ENCODE measurements at regions not wholly inside any gene's neighbourhood (a gene's known extent, or its start where the extent isn't known, plus 50 kb on each side); places are given as distances from the start of the nearest gene placed in this dataset.

DNA sequence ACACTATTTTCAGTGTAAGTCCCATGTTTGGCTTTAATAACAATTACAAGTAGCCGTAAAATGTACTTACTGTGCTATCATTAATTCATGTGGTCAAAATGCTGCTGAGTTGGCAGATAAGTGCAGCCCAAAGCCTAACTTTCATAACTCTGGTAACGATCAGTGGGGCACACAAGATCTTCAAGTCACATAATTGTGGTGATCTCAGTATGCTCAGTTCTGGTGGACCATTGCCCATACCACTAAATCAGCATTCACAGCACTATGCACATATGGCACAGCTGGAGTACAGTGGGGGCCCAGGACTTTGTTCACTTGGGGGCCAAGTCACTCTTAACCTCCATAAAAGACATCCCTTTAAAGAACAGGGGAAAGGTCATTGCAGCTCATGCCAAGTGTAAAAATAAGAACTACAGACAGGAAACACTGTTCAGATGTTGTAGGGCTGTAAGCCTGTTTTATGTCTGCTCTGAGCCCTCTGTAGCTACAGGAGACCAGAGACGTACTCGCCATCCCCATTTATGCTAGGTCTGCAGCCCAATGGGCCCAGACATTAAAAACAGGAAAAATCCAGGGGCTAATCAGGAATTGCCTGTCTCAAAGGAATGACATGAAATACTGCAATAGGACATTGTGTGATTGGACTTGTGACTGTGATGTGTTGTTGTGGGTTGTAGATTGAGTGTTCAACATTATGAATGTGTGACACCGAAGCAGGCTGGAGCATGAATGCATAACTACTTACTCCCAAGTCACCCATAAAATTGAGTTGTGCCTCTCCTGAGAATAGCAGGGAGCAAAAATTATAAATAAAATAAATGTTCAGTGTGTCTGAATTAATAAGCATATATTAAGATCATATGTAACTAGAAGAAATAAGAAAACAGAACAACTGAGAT lies 282.5 kb upstream of the EPHA3 start:
- H3K4me1 ChIP-seq (ENCODE audit: control insufficient read depth, insufficient read depth, low read length) = no peaks in the 10 kb centered on the region
- H4K8ac ChIP-seq (ENCODE audit: low read depth in 2 of 2, low read length in 2 of 2) = no peak overlapping the region
- POLR2A ChIA-PET (ENCODE audit: unreplicated experiment) = no interaction called here
- H3K36me3 ChIP-seq (ENCODE audit: control insufficient read depth, insufficient read depth, low read length) = no peaks in the 10 kb centered on the region
- H3K9me1 ChIP-seq (ENCODE audit: insufficient read depth, low read length) = no peaks in the 10 kb centered on the region
- H4K5ac ChIP-seq (ENCODE audit: low read depth, low read length) = no peak overlapping the region
- no peak overlapping the region for H3K4me2 ChIP-seq (ENCODE audit: low read depth, low read length)
- no peak overlapping the region for H3K9ac ChIP-seq (ENCODE audit: low read depth, low read length)
- H4K20me1 ChIP-seq (ENCODE audit: insufficient read depth, low read length) = no peaks in the 10 kb centered on the region
- H2BK120ac ChIP-seq (ENCODE audit: low read depth, low read length) = no peak overlapping the region
- H3K56ac ChIP-seq (ENCODE audit: extremely low read depth, insufficient read depth, low read length) = no peak overlapping the region
- DNase-seq (no peak), ATAC-seq (ENCODE audit: low read depth) (no peak)
- dilution Hi-C loops (cut with HindIII; ENCODE audit: low sequenced_read_pairs, unreplicated experiment) = no loop called here
- H2AFZ ChIP-seq (replicated peaks; ENCODE audit: low read length, poor library complexity) = no peak overlapping the region
- 92% methylated on average over 2 of the region's 5 CpGs; no CpG with 5 or more reads in 1 of the 2 experiments for WGBS, 2 experiments (ENCODE audit: extremely low coverage in 2 of 2, insufficient read length in 1 of 2)
- no peak overlapping the region for H3K18ac ChIP-seq (ENCODE audit: low read depth, low read length)
- H2BK5ac ChIP-seq (ENCODE audit: low read depth, low read length, poor library complexity, severe bottlenecking) = no peak overlapping the region
- TF ChIP-seq NFE2L2 (IDR thresholded peaks at IDR 0.05; ENCODE audit: low read depth, low read length) = no peak
- TF ChIP-seq MAFK (IDR thresholded peaks at IDR 0.05; ENCODE audit: low read depth, low read length) = peak; percentile 65
- no peak overlapping the region for H3K27ac ChIP-seq (ENCODE audit: insufficient read depth, low read length)
- no peak overlapping the region for H4K91ac ChIP-seq (ENCODE audit: insufficient read depth, low read depth, low read length)
- no peak overlapping the region for H3K4me3 ChIP-seq (ENCODE audit: insufficient read depth, low read depth, low read length)
- H3K4ac ChIP-seq (ENCODE audit: low read depth, low read length) = no peak overlapping the region
- H3K9me3 ChIP-seq (ENCODE audit: control insufficient read depth, insufficient read depth, low read length) = no peaks in the 10 kb centered on the region
- CTCF ChIA-PET = interaction anchor here (0.5 kb wide), 1 partner anchor 29 kb away, joined by 6 read pairs; no protein-coding TSS in a partner anchor
- no peaks in the 10 kb centered on the region; the same call in 1 of the 2 replicates for H3K27me3 ChIP-seq (ENCODE audit: control insufficient read depth, insufficient read depth, low read length)
- in situ Hi-C loops (cut with MboI; ENCODE audit: low sequenced_read_pairs) = no loop called here
- no peaks in the 10 kb centered on the region for H3K79me1 ChIP-seq (ENCODE audit: low read depth in 1 of 2, low read length in 2 of 2)
- no peak overlapping the region for H2AK9ac ChIP-seq (replicated peaks; ENCODE audit: low read depth, low read length, poor library complexity)
- H3K14ac ChIP-seq (replicated peaks; ENCODE audit: low read depth, low read length) = no peak overlapping the region
- no TSS peak for BruUV-seq (replicated peaks)
- intact Hi-C loops (cut with micrococcal nuclease) = no loop called here
- H2BK20ac ChIP-seq (ENCODE audit: low read depth, low read length) = no peak overlapping the region
- no peak overlapping the region for H2BK15ac ChIP-seq (ENCODE audit: low read depth, low read length)
- no peak overlapping the region for H3K23ac ChIP-seq (ENCODE audit: low read depth, low read length)
- H2AK5ac ChIP-seq (ENCODE audit: low read depth, low read length) = no peak overlapping the region

All from IMR-90 (cell line).